ENCODE measurements at regions not wholly inside any gene's neighbourhood (a gene's known extent, or its start where the extent isn't known, plus 50 kb on each side); places are given as distances from the start of the nearest gene placed in this dataset.

GRCh38 chr5:165139721-165140120 lies 1634.3 kb downstream of the MAT2B start:
- Histone ChIP-seq H3K4me3 (replicated peaks in 1 of 3) (no peak overlapping the region), H3K4me1 (no peaks in the 10 kb centered on the region), H3K9me3 (no peaks in the 10 kb centered on the region), H3K27me3 (no peaks in the 10 kb centered on the region), H3K27ac (no peak overlapping the region), H3K36me3 (no peaks in the 10 kb centered on the region)
- intact Hi-C loops (cut with DNase I), result no loop called here
- TF ChIP-seq POLR2A (IDR thresholded peaks at IDR 0.05), result no peak
- no peak for TF ChIP-seq CTCF (IDR thresholded peaks at IDR 0.05)
- WGBS, 2 donors, result 82 to 87% methylated on average over 3 of the region's 3 CpGs
- DNase-seq, result no peak

- no peaks in the 10 kb centered on the region for H3K27me3 ChIP-seq
- 54 to 57% methylated on average over 4 of the region's 4 CpGs for WGBS, 2 donors
- H3K4me1 ChIP-seq, result no peaks in the 10 kb centered on the region
- no peak overlapping the region for H3K27ac ChIP-seq
- DNase-seq, result no peak
- H3K9me3 ChIP-seq, result no peaks in the 10 kb centered on the region
- no peaks in the 10 kb centered on the region for H3K36me3 ChIP-seq
- H3K4me3 ChIP-seq (replicated peaks in 1 of 3), result no peak overlapping the region
- TF ChIP-seq POLR2A (IDR thresholded peaks at IDR 0.05) (no peak), CTCF (IDR thresholded peaks at IDR 0.05) (no peak)
- intact Hi-C loops (cut with DNase I), result no loop called here
Measured at GRCh38 chr5:165143741-165144140, 1638.3 kb downstream of the MAT2B start.

GRCh38 chr5:165149431-165149830 lies 1644.0 kb downstream of the MAT2B start:
- 88 to 91% methylated on average over 1 of the region's 1 CpG for WGBS, 2 donors
- Histone ChIP-seq H3K4me3 (replicated peaks in 1 of 3) (no peak overlapping the region), H3K27ac (no peak overlapping the region), H3K4me1 (no peaks in the 10 kb centered on the region), H3K9me3 (no peaks in the 10 kb centered on the region), H3K27me3 (no peaks in the 10 kb centered on the region), H3K36me3 (no peaks in the 10 kb centered on the region)
- no peak for TF ChIP-seq CTCF (IDR thresholded peaks at IDR 0.05)
- no peak for TF ChIP-seq POLR2A (IDR thresholded peaks at IDR 0.05)
- intact Hi-C loops (cut with DNase I), result no loop called here
- no peak for DNase-seq

GRCh38 chr5:165152058-165152457 lies 1646.6 kb downstream of the MAT2B start:
- no peaks in the 10 kb centered on the region for H3K4me1 ChIP-seq
- no peak overlapping the region for H3K4me3 ChIP-seq (replicated peaks in 1 of 3)
- H3K36me3 ChIP-seq, result no peaks in the 10 kb centered on the region
- no peak for TF ChIP-seq POLR2A (IDR thresholded peaks at IDR 0.05)
- TF ChIP-seq CTCF (IDR thresholded peaks at IDR 0.05), result no peak
- no peaks in the 10 kb centered on the region for H3K9me3 ChIP-seq
- DNase-seq, result no peak
- H3K27me3 ChIP-seq, result no peaks in the 10 kb centered on the region
- H3K27ac ChIP-seq, result no peak overlapping the region
- intact Hi-C loops (cut with DNase I), result no loop called here
- 80 to 84% methylated on average over 2 of the region's 2 CpGs for WGBS, 2 donors

- TF ChIP-seq POLR2A (IDR thresholded peaks at IDR 0.05) (no peak), CTCF (IDR thresholded peaks at IDR 0.05) (no peak)
- no peaks in the 10 kb centered on the region for H3K36me3 ChIP-seq
- no peaks in the 10 kb centered on the region for H3K27me3 ChIP-seq
- no peaks in the 10 kb centered on the region for H3K4me1 ChIP-seq
- DNase-seq, result no peak
- intact Hi-C loops (cut with DNase I), result no loop called here
- WGBS, 2 donors, result 72 to 81% methylated on average over 1 of the region's 1 CpG
- no peak overlapping the region for H3K27ac ChIP-seq
- H3K4me3 ChIP-seq (replicated peaks in 1 of 3), result no peak overlapping the region
- no peaks in the 10 kb centered on the region for H3K9me3 ChIP-seq
Measured at GRCh38 chr5:165157219-165157618, 1651.8 kb downstream of the MAT2B start.

All from thyroid gland (tissue), 4 donors.